ENCODE measurements at regions not wholly inside any gene's neighbourhood (a gene's known extent, or its start where the extent isn't known, plus 50 kb on each side); places are given as distances from the start of the nearest gene placed in this dataset.

- TF ChIP-seq REST (IDR thresholded peaks at IDR 0.05; ENCODE audit: low read depth) (no peak), YY1 (IDR thresholded peaks at IDR 0.05; ENCODE audit: low read depth) (no peak), EP300 (IDR thresholded peaks at IDR 0.05; ENCODE audit: borderline replicate concordance) (no peak), CREB1 (IDR thresholded peaks at IDR 0.05; ENCODE audit: low read depth) (no peak), RAD21 (IDR thresholded peaks at IDR 0.05; ENCODE audit: low read depth) (no peak), CEBPB (IDR thresholded peaks at IDR 0.05) (no peak), ZBTB7A (IDR thresholded peaks at IDR 0.05; ENCODE audit: low read depth) (no peak), TCF12 (IDR thresholded peaks at IDR 0.05; ENCODE audit: low read depth) (no peak), EGR1 (IDR thresholded peaks at IDR 0.05) (no peak), TEAD4 (IDR thresholded peaks at IDR 0.05) (no peak), FOXM1 (IDR thresholded peaks at IDR 0.05; ENCODE audit: borderline replicate concordance, low read depth) (no peak), NFIC (IDR thresholded peaks at IDR 0.05) (no peak), MAX (IDR thresholded peaks at IDR 0.05) (no peak), TAF1 (IDR thresholded peaks at IDR 0.05; ENCODE audit: low read depth) (no peak)
Measured at GRCh38 chr13:44058067-44058466, 178.4 kb downstream of the LACC1 start.
